ENCODE measurements at regions not wholly inside any gene's neighbourhood (a gene's known extent, or its start where the extent isn't known, plus 50 kb on each side); places are given as distances from the start of the nearest gene placed in this dataset.

DNA sequence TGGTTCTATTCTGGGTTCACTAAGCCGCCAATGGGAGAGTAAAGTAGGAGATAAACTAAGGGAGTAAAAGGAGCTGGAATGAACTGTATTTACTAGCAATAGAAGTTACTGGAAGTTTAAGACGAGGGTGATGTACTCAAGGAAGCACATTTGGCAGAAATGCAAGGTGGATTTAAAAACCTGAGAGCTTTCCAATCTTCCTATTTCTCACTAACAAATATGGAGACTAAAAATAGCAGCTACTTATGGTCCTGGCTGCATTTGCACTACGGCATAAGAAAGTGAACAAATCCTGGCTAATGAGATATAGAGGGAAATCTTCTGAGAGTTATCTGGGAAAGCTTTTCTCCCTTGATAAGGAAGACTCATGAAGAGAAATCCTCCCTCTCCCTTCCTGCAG, 153.4 kb downstream of the TMEM161B start:
- no peaks in the 10 kb centered on the region for H3K36me3 Mint-ChIP-seq
- H3K9me3 Mint-ChIP-seq, result peaks cover 0 to 8% (median 0%) of the 10 kb centered on the region in 7 donors
- H3K4me1 Mint-ChIP-seq, result no peaks in the 10 kb centered on the region
- peaks cover 0 to 17% (median 9%) of the 10 kb centered on the region in 3 donors for H3K27me3 Mint-ChIP-seq
- H3K4me3 Mint-ChIP-seq, result no peak overlapping the region
- DNase-seq (no peak), ATAC-seq (ENCODE audit: low read depth in 2 of 2) (no peak)
- no peak overlapping the region for H3K27ac Mint-ChIP-seq

- H3K27ac Mint-ChIP-seq, result no peak overlapping the region
- no peaks in the 10 kb centered on the region for H3K36me3 Mint-ChIP-seq
- H3K9me3 Mint-ChIP-seq, result peaks cover 0 to 4% (median 0%) of the 10 kb centered on the region in 7 donors
- DNase-seq (no peak), ATAC-seq (ENCODE audit: low read depth in 2 of 2) (no peak)
- H3K4me3 Mint-ChIP-seq, result no peak overlapping the region
- H3K27me3 Mint-ChIP-seq, result peaks cover 0 to 17% (median 9%) of the 10 kb centered on the region in 3 donors
- no peaks in the 10 kb centered on the region for H3K4me1 Mint-ChIP-seq
Observed at GRCh38 chr5:88113429-88113828, 155.2 kb downstream of the TMEM161B start.

GRCh38 chr5:88109818-88110217, 158.8 kb downstream of the TMEM161B start:
- H3K27ac Mint-ChIP-seq, result no peak overlapping the region
- peaks cover 0 to 4% (median 0%) of the 10 kb centered on the region in 7 donors for H3K9me3 Mint-ChIP-seq
- H3K27me3 Mint-ChIP-seq, result peaks cover 4 to 7% (median 5%) of the 10 kb centered on the region in 3 donors
- DNase-seq (no peak), ATAC-seq (ENCODE audit: low read depth in 2 of 2) (no peak)
- no peaks in the 10 kb centered on the region for H3K36me3 Mint-ChIP-seq
- no peak overlapping the region for H3K4me3 Mint-ChIP-seq
- H3K4me1 Mint-ChIP-seq, result no peaks in the 10 kb centered on the region

DNA sequence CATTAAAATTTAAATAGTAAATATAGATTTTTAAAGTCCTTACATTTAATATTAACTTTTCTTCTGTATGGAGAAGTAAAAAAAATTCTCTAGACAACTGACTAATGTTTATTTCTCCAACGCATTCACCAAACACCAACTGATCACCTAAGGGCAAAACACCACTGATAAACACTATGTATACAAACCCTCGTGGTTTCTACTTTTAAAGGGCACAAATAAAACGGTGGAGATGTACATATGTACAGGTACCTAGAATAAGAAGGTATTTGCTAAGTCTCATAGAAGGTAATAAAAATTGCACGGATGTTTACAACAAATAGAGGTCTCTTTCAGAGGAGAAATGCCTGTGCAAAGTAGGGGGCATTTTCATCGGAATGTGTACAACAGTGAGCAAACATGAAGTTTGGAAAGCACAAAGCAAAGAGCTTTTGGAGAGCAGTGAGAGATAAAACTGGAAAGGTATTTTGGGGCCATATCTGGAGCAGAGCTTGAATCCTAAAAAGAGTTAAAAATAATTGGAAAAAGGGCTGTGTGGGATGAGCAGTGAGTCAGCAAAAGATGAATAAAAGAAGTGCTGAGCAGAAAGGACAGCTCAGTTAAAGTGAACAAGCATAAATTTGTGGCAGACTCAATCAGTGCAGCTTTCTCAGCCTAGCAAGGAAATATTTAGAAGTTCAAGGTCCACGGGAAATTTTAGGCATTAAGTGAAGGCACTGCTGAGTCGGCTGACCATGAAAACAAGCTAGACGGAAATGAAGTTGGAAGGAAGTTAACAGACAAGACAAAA, 160.0 kb downstream of the TMEM161B start:
- Mint-ChIP-seq H3K27me3 (peaks cover 0 to 11% (median 5%) of the 10 kb centered on the region in 3 donors), H3K4me1 (no peaks in the 10 kb centered on the region), H3K36me3 (no peaks in the 10 kb centered on the region), H3K9me3 (peaks cover 0 to 4% (median 0%) of the 10 kb centered on the region in 7 donors), H3K27ac (no peak overlapping the region), H3K4me3 (no peak overlapping the region)
- DNase-seq, result no peak
- ATAC-seq (ENCODE audit: low read depth in 2 of 2), result no peak

DNA sequence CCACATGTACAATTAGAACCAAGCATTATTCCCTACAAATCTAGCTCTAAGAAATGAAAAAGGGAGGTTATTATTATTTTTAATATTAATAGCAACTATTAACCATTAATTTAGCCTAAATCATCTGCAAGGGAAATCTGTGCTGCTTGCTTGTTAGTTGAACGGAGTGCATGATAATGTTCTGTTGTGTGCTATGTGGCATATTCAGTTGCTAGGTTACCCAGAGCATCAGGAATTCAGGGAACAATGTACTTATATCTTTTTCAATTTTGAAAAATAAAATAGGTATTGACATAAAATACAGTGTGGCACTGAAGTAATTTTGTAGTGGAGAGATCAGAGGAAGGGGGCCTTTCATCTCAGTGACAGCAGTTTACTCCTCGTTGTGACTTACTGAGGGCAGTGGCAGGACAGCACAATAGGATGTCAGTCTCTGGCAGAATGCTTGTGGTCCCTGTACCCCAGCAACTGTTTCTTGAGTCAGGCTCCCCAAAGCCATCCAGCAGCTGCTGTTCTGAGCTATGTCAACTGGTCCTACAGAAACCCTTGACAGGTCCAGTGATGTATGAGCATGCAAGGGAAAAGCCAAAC, 173.6 kb downstream of the TMEM161B start:
- H3K9me3 Mint-ChIP-seq, result no peaks in the 10 kb centered on the region
- H3K4me1 Mint-ChIP-seq, result no peaks in the 10 kb centered on the region
- H3K27ac Mint-ChIP-seq, result no peak overlapping the region
- ATAC-seq (ENCODE audit: low read depth in 2 of 2) (no peak), DNase-seq (no peak)
- H3K27me3 Mint-ChIP-seq, result peaks cover 0 to 5% (median 0%) of the 10 kb centered on the region in 3 donors
- no peaks in the 10 kb centered on the region for H3K36me3 Mint-ChIP-seq
- H3K4me3 Mint-ChIP-seq, result no peak overlapping the region

GRCh38 chr5:88094403-88094802, 174.2 kb downstream of the TMEM161B start:
- no peak for DNase-seq
- Mint-ChIP-seq H3K4me1 (no peaks in the 10 kb centered on the region), H3K36me3 (no peaks in the 10 kb centered on the region), H3K27me3 (peaks cover 0 to 5% (median 0%) of the 10 kb centered on the region in 3 donors), H3K27ac (no peak overlapping the region), H3K9me3 (peaks cover 0 to 1% (median 0%) of the 10 kb centered on the region in 7 donors), H3K4me3 (no peak overlapping the region)
- no peak for ATAC-seq (ENCODE audit: low read depth in 2 of 2)

GRCh38 chr5:88093765-88094164, 174.9 kb downstream of the TMEM161B start:
- Mint-ChIP-seq H3K27me3 (peaks cover 0 to 5% (median 0%) of the 10 kb centered on the region in 3 donors), H3K27ac (no peak overlapping the region), H3K4me3 (no peak overlapping the region), H3K36me3 (no peaks in the 10 kb centered on the region), H3K9me3 (peaks cover 0 to 1% (median 0%) of the 10 kb centered on the region in 7 donors), H3K4me1 (no peaks in the 10 kb centered on the region)
- no peak for ATAC-seq (ENCODE audit: low read depth in 2 of 2)
- DNase-seq, result no peak

DNA sequence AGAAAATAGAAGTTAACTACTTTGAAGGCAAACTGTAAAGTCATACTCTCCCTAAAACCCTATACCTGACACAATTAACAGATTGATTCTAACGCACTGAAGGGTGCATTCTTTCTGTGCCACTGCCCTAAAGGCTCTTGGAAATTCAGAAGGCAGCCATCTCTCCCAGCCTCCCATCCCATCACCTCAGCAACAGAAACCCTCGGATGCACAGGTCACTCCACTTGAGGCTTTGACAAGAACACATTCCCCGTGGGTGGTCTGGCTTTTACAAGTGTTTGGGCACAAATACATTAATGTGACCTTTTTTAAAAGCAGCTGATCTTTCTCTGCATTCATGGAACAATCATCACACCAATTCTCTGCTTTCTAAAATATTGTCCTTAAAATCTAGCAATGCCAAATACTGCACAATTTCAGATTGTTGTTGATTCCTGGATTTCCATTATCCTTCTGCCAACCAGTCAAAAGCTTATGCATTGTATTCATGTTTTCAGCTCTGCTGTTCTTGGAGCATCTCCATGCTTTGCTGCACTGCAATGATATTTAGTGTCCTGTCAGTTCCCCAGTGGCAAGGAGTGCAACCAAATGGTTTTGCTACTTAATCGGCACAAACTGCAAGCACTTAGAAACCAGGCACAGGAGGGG, 175.6 kb downstream of the TMEM161B start:
- Mint-ChIP-seq H3K9me3 (peaks cover 0 to 1% (median 0%) of the 10 kb centered on the region in 7 donors), H3K27ac (no peak overlapping the region), H3K4me3 (no peak overlapping the region), H3K27me3 (peaks cover 0 to 11% (median 0%) of the 10 kb centered on the region in 3 donors), H3K4me1 (no peaks in the 10 kb centered on the region), H3K36me3 (no peaks in the 10 kb centered on the region)
- DNase-seq (no peak), ATAC-seq (ENCODE audit: low read depth in 2 of 2) (no peak)

DNA sequence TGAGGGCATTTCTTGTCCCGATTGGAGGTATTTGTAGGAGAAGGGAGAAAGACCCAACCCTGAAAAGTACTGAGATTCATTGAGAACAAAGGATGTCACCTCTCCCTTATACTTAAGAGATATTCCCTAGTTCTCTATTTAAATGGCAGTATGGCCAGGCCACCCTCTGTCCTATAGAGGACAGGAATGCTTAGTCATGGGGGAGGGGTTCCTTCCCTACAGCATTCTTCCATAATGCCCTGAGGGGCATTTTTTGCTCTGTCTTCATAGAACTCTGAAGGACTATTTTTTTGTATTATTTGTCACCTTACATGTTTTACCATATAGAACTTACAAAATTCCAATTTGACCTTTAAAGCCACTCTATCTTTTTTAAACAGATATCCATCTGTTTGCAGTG, 176.3 kb downstream of the TMEM161B start:
- Mint-ChIP-seq H3K27ac (no peak overlapping the region), H3K27me3 (peaks cover 0 to 12% (median under 1%) of the 10 kb centered on the region in 3 donors), H3K9me3 (peaks cover 0 to 1% (median 0%) of the 10 kb centered on the region in 7 donors), H3K4me1 (no peaks in the 10 kb centered on the region), H3K36me3 (no peaks in the 10 kb centered on the region), H3K4me3 (no peak overlapping the region)
- ATAC-seq (ENCODE audit: low read depth in 2 of 2) (no peak), DNase-seq (no peak)

DNA sequence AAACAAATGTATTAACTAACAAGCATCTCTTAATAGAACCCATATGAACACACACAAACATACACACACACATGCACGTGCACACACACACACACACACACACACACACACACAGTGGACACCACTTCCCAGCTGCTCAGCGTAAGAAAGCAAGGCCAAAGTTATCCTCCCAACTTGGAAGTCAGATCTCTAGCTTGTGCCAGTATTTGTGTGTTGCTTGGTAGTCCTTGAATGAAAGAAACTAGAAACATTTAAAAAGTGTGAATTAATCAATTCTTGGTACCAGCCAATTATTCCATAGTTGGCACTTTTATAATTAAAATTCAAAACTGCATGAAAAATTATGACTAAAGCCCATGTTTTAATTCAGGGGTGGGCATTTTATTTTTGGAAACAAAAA, 178.1 kb downstream of the TMEM161B start:
- Mint-ChIP-seq H3K4me3 (no peak overlapping the region), H3K4me1 (no peaks in the 10 kb centered on the region), H3K36me3 (no peaks in the 10 kb centered on the region), H3K27me3 (peaks cover 0 to 16% (median 4%) of the 10 kb centered on the region in 3 donors), H3K27ac (no peak overlapping the region), H3K9me3 (peaks cover 0 to 1% (median 0%) of the 10 kb centered on the region in 7 donors)
- ATAC-seq (ENCODE audit: low read depth in 2 of 2) (no peak), DNase-seq (no peak)

DNA sequence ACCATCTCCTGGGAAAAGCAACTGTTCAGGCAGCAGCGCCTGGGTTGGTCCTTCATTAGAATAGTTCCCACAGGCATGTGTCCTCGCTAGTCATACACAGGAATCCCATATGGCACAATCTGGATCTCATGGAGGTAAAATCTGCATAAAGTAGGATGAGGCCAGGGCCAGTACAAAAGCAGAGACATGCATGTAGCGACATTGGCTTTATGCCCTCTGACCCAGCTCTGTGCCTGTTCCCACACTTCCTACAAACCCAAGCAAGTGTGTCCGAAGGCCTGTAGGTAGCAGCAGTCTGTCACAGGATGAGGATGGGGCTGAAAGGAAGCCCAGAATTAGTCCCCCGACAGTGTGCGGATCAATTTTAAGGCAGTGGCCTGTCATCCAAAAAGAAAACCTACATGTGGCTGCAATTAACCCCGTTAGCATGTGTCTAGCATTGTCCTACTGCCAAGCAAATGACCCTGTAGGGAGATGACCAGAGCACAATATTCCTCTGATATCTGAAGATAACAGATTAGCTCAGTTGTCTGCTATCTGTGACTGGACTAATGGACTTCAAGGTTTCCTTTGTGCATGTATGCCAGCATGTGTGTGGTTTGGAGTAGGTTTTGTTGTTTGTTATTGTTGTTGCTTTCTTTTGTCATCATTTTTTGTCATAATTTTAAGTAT, 178.8 kb downstream of the TMEM161B start:
- ATAC-seq (ENCODE audit: low read depth in 2 of 2), result no peak

DNA sequence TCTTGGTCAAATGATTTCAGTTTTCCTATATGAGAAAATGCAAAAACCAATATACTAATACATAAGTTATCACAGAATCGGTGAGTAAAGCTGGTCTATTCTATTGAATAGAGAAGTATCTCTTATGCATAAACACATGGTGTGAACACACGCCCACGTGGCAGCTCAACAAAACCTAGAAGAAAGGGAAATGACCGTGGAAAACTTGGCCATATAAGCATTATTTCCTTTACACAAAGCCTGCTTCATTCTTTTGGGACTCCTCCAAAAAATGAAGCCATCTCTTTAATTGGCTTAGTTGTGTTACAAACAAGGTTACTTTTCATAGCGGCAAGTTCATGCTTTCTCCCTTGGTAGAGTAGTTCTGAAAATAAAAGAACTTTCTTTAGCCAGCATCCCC, 183.2 kb downstream of the TMEM161B start:
- no peaks in the 10 kb centered on the region for H3K4me1 Mint-ChIP-seq
- H3K4me3 Mint-ChIP-seq, result no peak overlapping the region
- ATAC-seq (ENCODE audit: low read depth in 2 of 2), result no peak
- H3K9me3 Mint-ChIP-seq, result peaks cover 0 to 3% (median 0%) of the 10 kb centered on the region in 7 donors
- H3K36me3 Mint-ChIP-seq, result no peaks in the 10 kb centered on the region
- no peak overlapping the region for H3K27ac Mint-ChIP-seq
- no peak for DNase-seq
- H3K27me3 Mint-ChIP-seq, result peaks cover 0 to 11% (median 4%) of the 10 kb centered on the region in 3 donors

More for the DNA sequence above, 178.8 kb downstream of the TMEM161B start:
- Mint-ChIP-seq H3K4me3 (no peak overlapping the region), H3K36me3 (no peaks in the 10 kb centered on the region), H3K27me3 (peaks cover 0 to 16% (median 4%) of the 10 kb centered on the region in 3 donors), H3K4me1 (no peaks in the 10 kb centered on the region), H3K27ac (peak overlapping the region in 1 of 6 donors; percentile 18), H3K9me3 (peaks cover 0 to 1% (median 0%) of the 10 kb centered on the region in 7 donors)
- no peak for DNase-seq

DNA sequence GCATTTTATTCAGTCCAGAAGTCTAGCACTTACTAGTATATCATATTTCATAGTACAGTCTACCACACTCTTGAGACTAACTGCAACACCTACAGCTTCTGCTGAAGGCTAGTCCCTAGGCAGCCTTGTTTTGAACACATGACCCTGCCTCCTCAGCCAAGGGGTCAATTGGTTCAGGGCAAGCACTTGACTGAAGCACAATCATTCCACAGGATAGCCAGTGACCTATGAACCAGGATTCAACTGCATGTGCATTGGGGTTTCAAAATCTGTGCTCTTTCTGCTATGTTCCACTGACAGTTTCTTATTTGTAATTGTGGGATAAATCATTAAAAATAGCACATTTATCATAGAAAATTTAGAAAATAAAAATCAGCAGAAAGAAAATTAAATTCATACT, 186.8 kb downstream of the TMEM161B start:
- DNase-seq (no peak), ATAC-seq (ENCODE audit: low read depth in 2 of 2) (no peak)
- H3K4me3 Mint-ChIP-seq, result no peak overlapping the region
- peaks cover 3 to 9% (median 6%) of the 10 kb centered on the region in 7 donors for H3K9me3 Mint-ChIP-seq
- no peaks in the 10 kb centered on the region for H3K36me3 Mint-ChIP-seq
- no peaks in the 10 kb centered on the region for H3K4me1 Mint-ChIP-seq
- peaks cover 0 to 5% (median 0%) of the 10 kb centered on the region in 3 donors for H3K27me3 Mint-ChIP-seq
- no peak overlapping the region for H3K27ac Mint-ChIP-seq
